HFF-Myc (cell line): ENCODE measurements at regions not wholly inside any gene's neighbourhood (a gene's known extent, or its start where the extent isn't known, plus 50 kb on each side); places are given as distances from the start of the nearest gene placed in this dataset.

Source experiments
- DNase-seq: peaks from one replicate; pipeline ENCODE4 v3.0.0-alpha.2; 2011; ENCODE audit warnings: low read depth; ENCODE audit errors: extremely low read depth
- H3K4me3 ChIP-seq: replicated peaks from 2 replicates; pipeline ENCODE4 v1.5.1; 2011; ENCODE audit warnings: low read depth, mild to moderate bottlenecking, control low read depth, low read length
- CTCF ChIP-seq: IDR thresholded peaks from 2 replicates; pipeline ENCODE4 v1.5.1; 2012; ENCODE audit warnings: mild to moderate bottlenecking, low read depth, low read length, control low read depth; ENCODE audit errors: missing control alignments

DNA sequence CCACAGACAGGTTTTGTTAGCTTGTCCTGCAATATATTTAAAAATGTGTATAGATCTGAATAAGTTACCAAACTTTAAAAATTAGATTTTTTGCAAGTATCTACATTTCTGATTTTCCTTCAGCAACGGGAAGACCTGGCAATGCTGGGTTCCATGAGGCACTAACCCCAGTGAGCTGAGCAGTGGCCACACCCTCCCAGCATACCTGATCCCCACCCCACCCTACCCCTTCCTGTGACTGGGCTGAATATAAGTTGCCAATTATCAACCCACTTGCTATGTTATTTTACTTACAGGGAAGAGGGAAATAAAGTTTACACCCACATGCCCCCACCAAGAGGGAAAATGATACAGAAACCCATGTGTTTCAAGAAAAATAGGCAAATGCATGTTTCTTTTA, 70.3 kb upstream of the RALGAPA2 start:
- DNase-seq, result no peak
- H3K4me3 ChIP-seq, result no peak overlapping the region
- TF ChIP-seq CTCF, result no peak

- DNase-seq, result no peak
- no peak for TF ChIP-seq CTCF
- no peak overlapping the region for H3K4me3 ChIP-seq
These were observed 69.8 kb upstream of the RALGAPA2 start for GRCh38 chr20:20782231-20782630.

DNA sequence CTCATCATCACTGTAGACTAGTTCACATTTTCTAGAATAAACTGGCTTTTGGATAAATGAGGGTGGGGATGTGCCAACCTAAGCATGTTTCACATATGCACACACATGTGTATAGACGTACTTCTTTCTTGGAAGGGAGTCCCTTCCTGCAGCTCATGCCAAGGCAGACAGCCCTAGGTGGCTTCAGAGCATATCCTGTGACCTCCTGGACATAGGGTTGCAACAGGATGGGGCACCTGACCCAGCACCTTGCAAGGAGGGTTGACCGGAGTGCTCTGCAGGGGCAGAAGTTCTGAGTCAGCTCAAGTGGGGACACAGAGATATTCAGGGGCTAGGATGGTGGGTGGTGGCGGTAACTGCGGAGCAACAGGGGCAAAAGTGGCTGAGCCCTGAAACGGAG, 68.6 kb upstream of the RALGAPA2 start:
- TF ChIP-seq CTCF, result no peak
- H3K4me3 ChIP-seq, result no peak overlapping the region
- DNase-seq, result no peak

- no peak for DNase-seq
- TF ChIP-seq CTCF, result no peak
- H3K4me3 ChIP-seq, result no peak overlapping the region
These were observed 67.8 kb upstream of the RALGAPA2 start for GRCh38 chr20:20780127-20780824.

DNA sequence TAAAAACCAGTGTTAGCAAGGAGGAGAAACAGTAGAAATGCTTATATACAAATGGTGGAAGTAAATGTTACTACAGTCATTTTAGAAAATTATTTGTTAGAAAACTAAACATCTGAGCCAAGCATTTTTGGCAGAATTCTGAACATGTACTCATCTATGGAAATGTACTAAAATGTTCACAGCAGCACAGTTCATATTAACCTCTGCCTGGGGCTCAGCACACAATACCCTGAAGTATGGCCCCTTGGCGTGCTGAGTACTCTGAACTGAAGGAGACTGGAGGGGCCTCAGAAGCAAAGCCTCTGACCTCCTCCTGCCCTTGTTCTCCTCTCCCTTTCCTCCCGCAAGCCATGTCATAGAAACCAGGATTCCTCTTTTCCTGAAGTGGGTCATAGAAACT, 66.2 kb upstream of the RALGAPA2 start:
- TF ChIP-seq CTCF, result no peak
- DNase-seq, result no peak
- H3K4me3 ChIP-seq, result no peak overlapping the region

DNA sequence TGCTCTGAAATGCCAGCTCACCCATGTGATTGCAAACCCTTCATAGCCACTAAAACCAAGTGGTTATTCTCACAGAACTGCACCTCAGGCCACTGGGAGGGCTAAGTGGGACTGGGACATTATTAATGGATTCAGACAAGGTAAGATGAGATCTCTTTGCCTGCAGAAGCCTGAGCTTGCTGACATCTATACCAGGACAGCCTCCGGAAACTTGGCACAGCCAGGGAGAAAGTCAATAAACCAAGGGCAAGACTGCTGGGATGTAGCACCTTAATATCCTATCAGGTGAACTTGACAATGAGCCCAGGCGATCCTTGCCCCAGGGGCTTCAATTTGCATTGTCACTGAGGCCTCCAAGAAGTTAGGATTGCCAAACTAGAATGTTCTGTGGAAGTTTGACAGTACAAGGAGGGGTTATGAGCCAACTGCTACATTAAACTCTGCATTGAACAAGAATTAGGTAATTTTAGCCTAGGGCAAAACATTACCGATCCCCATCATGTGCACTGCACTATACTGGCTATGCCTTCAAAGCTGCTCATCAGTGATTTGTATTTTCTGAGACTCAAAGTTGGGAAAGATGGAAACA, 60.1 kb upstream of the RALGAPA2 start:
- TF ChIP-seq CTCF, result no peak
- no peak overlapping the region for H3K4me3 ChIP-seq
- no peak for DNase-seq
